Activated CD4-positive, alpha-beta T cell treated with anti-CD3 and anti-CD28 coated beads for 48 hours (primary cell): ENCODE measurements at regions not wholly inside any gene's neighbourhood (a gene's known extent, or its start where the extent isn't known, plus 50 kb on each side); places are given as distances from the start of the nearest gene placed in this dataset.

Source experiments
- DNase-seq: peaks from one replicate; pipeline ENCODE4 v3.0.0-alpha.2; 2020

- no peak for DNase-seq
Observed at GRCh38 chr1:219664310-219665029, 51.6 kb upstream of the ZC3H11B start.
